D721Med (cell line): ENCODE measurements at regions not wholly inside any gene's neighbourhood (a gene's known extent, or its start where the extent isn't known, plus 50 kb on each side); places are given as distances from the start of the nearest gene placed in this dataset.

Experiments used
- DNase-seq: peaks from one replicate; pipeline ENCODE4 v3.0.0; 2011; ENCODE audit warnings: low spot score; ENCODE audit not compliant: insufficient read length
- FAIRE-seq: peaks from 2 replicates; lab custom pipeline; 2011; peaks lifted over from hg19 to GRCh38; lab: Jason Lieb, UNC
- CTCF ChIP-seq: IDR thresholded peaks from 2 replicates; pipeline ENCODE4 v1.5.1; 2012; ENCODE audit warnings: mild to moderate bottlenecking, control low read depth; ENCODE audit not compliant: insufficient read depth; ENCODE audit errors: missing control alignments

DNA sequence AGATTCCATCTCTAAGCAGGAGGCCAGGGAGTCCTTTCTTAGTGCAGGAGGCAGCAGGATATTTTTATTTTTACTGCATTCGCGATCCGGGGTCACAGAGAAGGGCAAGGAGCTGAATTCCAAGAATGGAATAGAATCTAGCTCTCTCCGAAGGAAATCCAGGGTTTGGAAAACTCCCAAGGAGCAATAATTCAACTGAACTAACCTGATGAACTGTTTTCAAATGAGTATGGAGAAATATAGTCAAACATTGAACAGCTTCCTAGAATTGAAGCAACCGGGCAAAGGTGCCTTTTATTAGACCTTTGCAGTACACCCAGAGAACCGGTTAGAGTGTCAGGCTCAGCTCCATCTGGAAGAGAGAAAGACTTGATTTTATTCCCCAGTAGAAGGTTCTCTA lies 120.7 kb upstream of the MAF start:
- no peak for DNase-seq
- no peak for FAIRE-seq
- TF ChIP-seq CTCF: no peak

DNA sequence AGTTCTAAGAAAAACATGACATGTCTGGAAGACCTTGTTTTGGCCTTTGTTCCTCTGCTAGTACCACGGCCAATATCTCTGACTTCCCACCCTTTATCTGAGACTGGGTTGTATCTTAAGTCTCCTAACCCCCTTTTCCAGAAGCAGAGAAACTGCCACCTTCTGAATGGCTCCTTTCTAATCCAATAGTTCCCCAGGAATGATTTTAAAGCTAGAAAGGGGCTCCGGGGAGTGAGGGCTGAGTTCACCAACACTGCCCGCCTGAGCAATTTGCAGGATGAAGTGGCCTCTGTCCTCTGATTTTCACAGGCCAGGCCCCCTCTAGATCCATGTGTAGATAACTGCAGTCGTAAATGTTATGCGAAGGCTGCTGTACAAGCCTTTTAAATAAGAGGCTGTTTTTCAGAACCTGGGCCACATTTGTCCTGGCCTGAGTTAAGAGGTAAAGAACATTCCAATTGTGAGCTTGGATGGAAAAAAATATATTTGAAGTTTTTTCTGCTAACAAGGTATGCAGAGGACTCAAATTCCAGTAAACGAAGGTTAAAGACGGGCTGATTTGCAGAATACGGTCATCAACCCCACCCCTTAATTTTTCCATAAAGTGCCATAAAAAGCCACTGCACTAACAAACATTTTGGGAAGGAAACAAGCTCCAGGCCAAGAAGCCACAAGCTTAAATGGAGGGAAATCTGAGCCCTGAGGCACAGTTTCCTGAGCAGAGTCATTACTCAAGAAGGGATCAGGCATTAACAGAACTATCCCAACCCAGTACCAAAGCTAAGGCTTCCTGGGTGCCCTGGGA lies 117.0 kb upstream of the MAF start:
- FAIRE-seq (no peak), DNase-seq (no peak)
- TF ChIP-seq CTCF: no peak

DNA sequence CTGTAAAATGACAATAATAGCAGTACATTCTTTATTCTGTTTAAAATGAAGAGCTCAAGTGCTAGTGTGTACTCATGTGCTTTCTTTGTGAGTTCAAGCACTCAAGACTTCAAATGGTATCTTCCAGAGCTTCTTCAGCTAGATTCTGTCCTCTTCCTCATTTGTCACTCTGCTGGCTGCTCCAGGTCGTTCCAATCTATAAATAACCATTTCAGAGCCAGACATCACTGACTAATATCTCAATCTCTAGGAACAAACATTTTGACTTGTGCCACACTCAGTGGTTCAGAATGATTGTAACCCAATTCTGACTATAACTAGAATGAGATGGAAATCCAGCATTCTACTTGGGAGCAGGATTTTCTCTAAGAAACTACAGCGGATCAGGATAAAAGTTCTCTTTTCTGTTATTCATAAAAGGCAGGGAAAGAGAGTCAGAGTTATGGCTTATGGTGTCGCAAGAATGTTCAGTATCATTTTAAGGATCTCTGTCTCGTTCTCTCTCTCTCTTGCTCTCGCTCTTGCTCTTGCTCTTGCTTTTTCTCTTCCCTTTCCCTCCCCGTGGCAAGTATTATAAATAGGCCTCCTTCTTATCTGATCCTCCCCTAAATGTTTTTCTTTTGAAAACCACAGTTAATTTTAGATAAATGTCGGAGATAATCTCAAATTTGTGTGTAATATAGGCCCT lies 116.3 kb upstream of the MAF start:
- TF ChIP-seq CTCF: no peak
- DNase-seq (no peak), FAIRE-seq (no peak)

DNA sequence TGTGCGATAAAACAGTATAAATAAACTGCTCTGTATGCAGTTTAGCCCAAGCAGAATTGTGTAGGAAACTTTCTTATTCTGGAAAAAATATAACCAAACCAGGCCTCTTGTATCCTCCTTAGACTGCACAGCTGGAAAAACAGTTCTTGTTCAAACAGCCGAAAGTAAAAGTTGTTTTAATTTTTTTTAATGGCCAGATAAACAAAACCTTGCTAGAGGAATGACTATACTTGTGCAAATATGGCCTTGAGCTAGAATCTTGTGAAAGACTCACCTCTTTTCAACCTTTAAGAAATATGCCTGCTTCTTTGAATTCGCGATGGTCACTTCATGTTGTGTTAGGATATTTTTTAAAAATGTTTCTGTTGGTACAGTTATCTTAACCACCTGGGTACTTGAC lies 114.5 kb upstream of the MAF start:
- TF ChIP-seq CTCF: no peak
- FAIRE-seq (no peak), DNase-seq (no peak)

GRCh38 chr16:79714440-79714839 lies 113.9 kb upstream of the MAF start:
- FAIRE-seq (no peak), DNase-seq (no peak)
- no peak for TF ChIP-seq CTCF

DNA sequence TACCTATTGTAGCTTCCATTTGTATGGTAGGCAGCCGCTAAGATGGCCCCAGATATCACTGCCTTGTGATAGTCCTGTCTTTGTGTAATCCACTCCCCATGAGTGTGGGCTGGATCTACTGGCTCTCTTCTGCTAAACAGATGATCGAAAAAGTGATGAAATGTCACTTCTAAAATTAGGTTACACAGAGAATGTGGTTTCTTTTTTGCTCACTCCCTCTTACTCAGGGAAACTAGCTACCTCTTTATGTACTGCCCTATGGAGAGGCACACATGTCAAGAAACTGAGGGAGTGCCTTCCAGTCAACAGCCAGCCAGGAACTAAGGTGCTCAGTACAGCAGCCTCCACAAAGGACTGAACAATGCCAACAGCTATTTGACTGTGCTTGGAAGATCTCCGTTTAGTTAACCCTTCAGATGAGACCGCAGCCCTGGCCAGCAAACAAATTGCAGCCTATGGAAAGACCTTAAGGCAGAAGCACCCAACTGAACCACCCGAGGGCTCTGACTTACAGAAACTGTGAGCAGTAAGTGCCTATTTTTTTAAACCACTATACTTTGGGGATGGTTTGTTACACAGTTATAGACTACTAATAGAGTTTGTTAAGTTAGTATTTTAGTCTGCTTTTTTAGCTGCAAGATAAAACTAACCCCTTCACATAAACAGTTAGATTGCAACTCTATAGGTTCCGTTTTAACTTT lies 113.2 kb upstream of the MAF start:
- no peak for FAIRE-seq
- no peak for DNase-seq
- TF ChIP-seq CTCF: no peak
